ENCODE measurements at regions not wholly inside any gene's neighbourhood (a gene's known extent, or its start where the extent isn't known, plus 50 kb on each side); places are given as distances from the start of the nearest gene placed in this dataset.

GRCh38 chr13:60691268-60691667 is 294.2 kb downstream of the TDRD3 start:
- TF ChIP-seq POLR2A (IDR thresholded peaks at IDR 0.05) = no peak
- TF ChIP-seq, protein P1, sequence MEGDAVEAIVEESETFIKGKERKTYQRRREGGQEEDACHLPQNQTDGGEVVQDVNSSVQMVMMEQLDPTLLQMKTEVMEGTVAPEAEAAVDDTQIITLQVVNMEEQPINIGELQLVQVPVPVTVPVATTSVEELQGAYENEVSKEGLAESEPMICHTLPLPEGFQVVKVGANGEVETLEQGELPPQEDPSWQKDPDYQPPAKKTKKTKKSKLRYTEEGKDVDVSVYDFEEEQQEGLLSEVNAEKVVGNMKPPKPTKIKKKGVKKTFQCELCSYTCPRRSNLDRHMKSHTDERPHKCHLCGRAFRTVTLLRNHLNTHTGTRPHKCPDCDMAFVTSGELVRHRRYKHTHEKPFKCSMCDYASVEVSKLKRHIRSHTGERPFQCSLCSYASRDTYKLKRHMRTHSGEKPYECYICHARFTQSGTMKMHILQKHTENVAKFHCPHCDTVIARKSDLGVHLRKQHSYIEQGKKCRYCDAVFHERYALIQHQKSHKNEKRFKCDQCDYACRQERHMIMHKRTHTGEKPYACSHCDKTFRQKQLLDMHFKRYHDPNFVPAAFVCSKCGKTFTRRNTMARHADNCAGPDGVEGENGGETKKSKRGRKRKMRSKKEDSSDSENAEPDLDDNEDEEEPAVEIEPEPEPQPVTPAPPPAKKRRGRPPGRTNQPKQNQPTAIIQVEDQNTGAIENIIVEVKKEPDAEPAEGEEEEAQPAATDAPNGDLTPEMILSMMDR (IDR thresholded peaks at IDR 0.05) = no peak

Data from heart left ventricle (tissue), 13 donors.